H9 (cell line): ENCODE measurements at regions not wholly inside any gene's neighbourhood (a gene's known extent, or its start where the extent isn't known, plus 50 kb on each side); places are given as distances from the start of the nearest gene placed in this dataset.

Experiments used
- DNase-seq: peaks from one replicate; pipeline ENCODE4 v3.0.0-alpha.2; 2017
- H2AFZ ChIP-seq: one replicate; pipeline ENCODE4 v1.6.1; 2013; ENCODE audit warnings: mild to moderate bottlenecking, low read length, control low read depth, moderate library complexity
- H2AK5ac ChIP-seq: 2 replicates; pipeline ENCODE4 v1.6.1; 2013; ENCODE audit warnings: low read length, control low read depth, mixed read lengths; ENCODE audit not compliant: insufficient read length
- H2BK120ac ChIP-seq: one replicate; pipeline ENCODE4 v1.6.1; 2013; ENCODE audit warnings: low read depth, mild to moderate bottlenecking, low read length, control low read depth, inconsistent platforms; ENCODE audit not compliant: poor library complexity, severe bottlenecking
- H2BK12ac ChIP-seq: 2 replicates; pipeline ENCODE4 v1.6.1; 2013; ENCODE audit warnings: low read length, control low read depth, mixed read lengths, low read depth; ENCODE audit not compliant: insufficient read length
- H2BK15ac ChIP-seq: 2 replicates; pipeline ENCODE4 v1.6.1; 2013; ENCODE audit warnings: low read depth, low read length, control low read depth
- H2BK20ac ChIP-seq: one replicate; pipeline ENCODE4 v1.6.1; 2013; ENCODE audit warnings: low read depth, mild to moderate bottlenecking, low read length, control low read depth, inconsistent platforms; ENCODE audit not compliant: poor library complexity, severe bottlenecking
- H2BK5ac ChIP-seq: 2 replicates; pipeline ENCODE4 v1.6.1; 2013; ENCODE audit warnings: low read length, control low read depth, mixed read lengths; ENCODE audit not compliant: insufficient read length
- H3K14ac ChIP-seq: 2 replicates; pipeline ENCODE4 v1.6.1; 2013; ENCODE audit warnings: low read length, control low read depth; ENCODE audit not compliant: insufficient read depth
- H3K18ac ChIP-seq: 2 replicates; pipeline ENCODE4 v1.6.1; 2013; ENCODE audit warnings: low read depth, mild to moderate bottlenecking, mixed read lengths, low read length, control low read depth; ENCODE audit not compliant: insufficient read length
- H3K23ac ChIP-seq: 2 replicates; pipeline ENCODE4 v1.6.1; 2013; ENCODE audit warnings: low read length, control low read depth, mixed read lengths, low read depth; ENCODE audit not compliant: insufficient read length
- H3K23me2 ChIP-seq: 2 replicates; pipeline ENCODE4 v1.6.1; 2013; ENCODE audit warnings: low read depth, mild to moderate bottlenecking, mixed read lengths, low read length, control low read depth; ENCODE audit not compliant: insufficient read length, poor library complexity, severe bottlenecking
- H3K27ac ChIP-seq: 2 replicates; pipeline ENCODE4 v1.5.1; 2013; ENCODE audit warnings: low read length, control low read depth, mixed read lengths, low read depth; ENCODE audit not compliant: insufficient read length
- H3K27me3 ChIP-seq: 2 replicates; pipeline ENCODE4 v1.6.1; 2013; ENCODE audit warnings: low read length, control low read depth, inconsistent platforms; ENCODE audit not compliant: insufficient read depth
- H3K4ac ChIP-seq: 2 replicates; pipeline ENCODE4 v1.6.1; 2013; ENCODE audit warnings: low read depth, mild to moderate bottlenecking, control low read depth, inconsistent platforms, low read length, moderate library complexity
- H3K4me1 ChIP-seq: 2 replicates; pipeline ENCODE4 v1.6.1; 2013; ENCODE audit warnings: low read length, control low read depth, inconsistent platforms; ENCODE audit not compliant: insufficient read depth
- H3K4me2 ChIP-seq: 2 replicates; pipeline ENCODE4 v1.6.1; 2013; ENCODE audit warnings: low read length, control low read depth, mixed read lengths; ENCODE audit not compliant: insufficient read length, insufficient read depth
- H3K56ac ChIP-seq: 2 replicates; pipeline ENCODE4 v1.6.1; 2013; ENCODE audit warnings: low read depth, mild to moderate bottlenecking, mixed read lengths, low read length, control low read depth; ENCODE audit not compliant: insufficient read length
- H3K79me1 ChIP-seq: 2 replicates; pipeline ENCODE4 v1.6.1; 2013; ENCODE audit warnings: low read depth, mild to moderate bottlenecking, moderate library complexity, low read length, control low read depth, inconsistent platforms; ENCODE audit not compliant: insufficient read depth, poor library complexity, severe bottlenecking
- H3K79me2 ChIP-seq: 2 replicates; pipeline ENCODE4 v1.6.1; 2013; ENCODE audit warnings: low read length, control low read depth, inconsistent platforms; ENCODE audit not compliant: insufficient read depth
- H3K9ac ChIP-seq: 2 replicates; pipeline ENCODE4 v1.6.1; 2013; ENCODE audit warnings: low read length, control low read depth, mixed read lengths; ENCODE audit not compliant: insufficient read length; ENCODE audit errors: extremely low read depth
- H3K9me3 ChIP-seq: one replicate; pipeline ENCODE4 v1.6.1; 2013; ENCODE audit warnings: low read depth, low read length, inconsistent platforms; ENCODE audit not compliant: control insufficient read depth
- H3T11ph ChIP-seq: one replicate; pipeline ENCODE4 v1.6.1; 2013; ENCODE audit warnings: mild to moderate bottlenecking, low read length, control low read depth, inconsistent platforms
- H4K20me1 ChIP-seq: one replicate; pipeline ENCODE4 v1.6.1; 2013; ENCODE audit not compliant: control insufficient read depth, insufficient read length, insufficient read depth
- H4K5ac ChIP-seq: 2 replicates; pipeline ENCODE4 v1.6.1; 2013; ENCODE audit warnings: low read depth, mild to moderate bottlenecking, mixed read lengths, low read length, control low read depth; ENCODE audit not compliant: insufficient read length
- H4K8ac ChIP-seq: replicated peaks from 2 replicates; pipeline ENCODE4 v1.6.1; 2013; ENCODE audit warnings: low read length, control low read depth, mixed read lengths, low read depth; ENCODE audit not compliant: insufficient read length
- H4K91ac ChIP-seq: 2 replicates; pipeline ENCODE4 v1.6.1; 2013; ENCODE audit warnings: low read depth, mild to moderate bottlenecking, moderate library complexity, mixed read lengths, low read length, control low read depth; ENCODE audit not compliant: insufficient read length
- H3K27ac Mint-ChIP-seq, 3 experiments: 2 replicates in 2 of 3; 3 replicates in 1 of 3; pipeline ENCODE4 v1.8.0; 2020 to 2021; ENCODE audit warnings: mixed read lengths in 3 of 3, mild to moderate bottlenecking in 1 of 3, moderate library complexity in 1 of 3
- H3K27me3 Mint-ChIP-seq: 2 replicates; pipeline ENCODE4 v1.8.0; 2021; ENCODE audit warnings: low read depth, mild to moderate bottlenecking, moderate library complexity, mixed read lengths
- H3K36me3 Mint-ChIP-seq, 3 experiments: 2 replicates in 2 of 3; 3 replicates in 1 of 3; pipeline ENCODE4 v1.8.0; 2020 to 2021; ENCODE audit warnings: low read depth in 3 of 3, mixed read lengths in 3 of 3; ENCODE audit not compliant: insufficient read depth in 1 of 3
- H3K4me1 Mint-ChIP-seq, 2 experiments: 2 replicates each; pipeline ENCODE4 v1.8.0; 2020; ENCODE audit warnings: mixed read lengths in 2 of 2
- H3K4me3 Mint-ChIP-seq, 2 experiments: 2 replicates in 1 of 2; 3 replicates in 1 of 2; pipeline ENCODE4 v1.8.0; 2020 to 2021; ENCODE audit warnings: mild to moderate bottlenecking in 2 of 2, mixed read lengths in 2 of 2, moderate library complexity in 1 of 2
- H3K9me3 Mint-ChIP-seq, 2 experiments: 2 replicates in 1 of 2; 3 replicates in 1 of 2; pipeline ENCODE4 v1.8.0; 2020; ENCODE audit warnings: mild to moderate bottlenecking in 2 of 2, mixed read lengths in 2 of 2, moderate library complexity in 1 of 2
- CTCF ChIP-seq: fragments of 200-600 bp; sonication (generic); conservative IDR thresholded peaks from 3 replicates; pipeline ENCODE4 v1.8.0; 2021; ENCODE audit warnings: antibody characterized with exemption, mild to moderate bottlenecking
- WGBS: extraction: QIAGEN DNeasy Blood & Tissue Kit; methylation state at CpG from one replicate; pipeline ENCODE4 v1.1.7; 2013; ENCODE audit warnings: missing lambda C conversion rate, low lambda C conversion rate, mixed read lengths; ENCODE audit not compliant: insufficient read length; ENCODE audit errors: extremely low coverage; 5-methylcytosine and 5-hydroxymethylcytosine counted together

GRCh38 chr7:49563693-49564378, 209.6 kb upstream of the VWC2 start:
- Histone ChIP-seq H4K20me1 (no peaks in the 10 kb centered on the region), H2BK20ac (no peak overlapping the region), H3K79me1 (no peaks in the 10 kb centered on the region), H3K27ac (no peak overlapping the region), H2AK5ac (no peak overlapping the region), H3K23ac (no peak overlapping the region), H3K9ac (no peak overlapping the region), H3K79me2 (no peaks in the 10 kb centered on the region), H3K4ac (no peak overlapping the region), H4K91ac (no peak overlapping the region), H2BK120ac (no peak overlapping the region), H2BK15ac (no peak overlapping the region), H4K5ac (no peak overlapping the region), H3K4me1 (no peaks in the 10 kb centered on the region), H3K4me2 (no peak overlapping the region), H3K27me3 (no peaks in the 10 kb centered on the region), H2AFZ (no peak overlapping the region), H3K18ac (no peak overlapping the region), H4K8ac (no peak overlapping the region), H2BK5ac (no peak overlapping the region), H2BK12ac (no peak overlapping the region), H3K56ac (no peak overlapping the region), H3T11ph (no peak overlapping the region), H3K23me2 (no peaks in the 10 kb centered on the region), H3K14ac (no peak overlapping the region), H3K9me3 (no peaks in the 10 kb centered on the region)
- DNase-seq: no peak
- no peak for TF ChIP-seq CTCF
- Mint-ChIP-seq H3K4me1 (no peaks in the 10 kb centered on the region), H3K4me3 (no peak overlapping the region), H3K27me3 (no peaks in the 10 kb centered on the region), H3K27ac (0 out of 7 replicates have a peak overlapping the region, but pooled peaks of 1 of the 3 experiments have one; percentile 40), H3K36me3 (peaks cover 0 to 8% (median 7%) of the 10 kb centered on the region in 3 experiments; a peak in 3 of 7 replicates), H3K9me3 (peaks cover 7 to 17% of the 10 kb centered on the region in 2 experiments; a peak in 4 of 5 replicates)
- no CpG with 5 or more reads among the region's 8 CpGs for WGBS
